22Rv1 (cell line): ENCODE measurements at regions not wholly inside any gene's neighbourhood (a gene's known extent, or its start where the extent isn't known, plus 50 kb on each side); places are given as distances from the start of the nearest gene placed in this dataset.

ENCODE experiments used
- H3K27ac ChIP-seq: fragments of 450-650 bp; 2 replicates; pipeline ENCODE4 v1.5.1; 2017
- CTCF ChIP-seq: fragments of 450-650 bp; IDR thresholded peaks from 2 replicates; pipeline ENCODE4 v1.5.1; 2017; ENCODE audit warnings: mild to moderate bottlenecking
- ZFX ChIP-seq: fragments of 450-650 bp; IDR thresholded peaks from 2 replicates; pipeline ENCODE4 v1.6.1; 2017; ENCODE audit warnings: antibody characterized with exemption, borderline replicate concordance

- H3K27ac ChIP-seq = no peak overlapping the region
- no peak for TF ChIP-seq CTCF
- TF ChIP-seq ZFX = no peak
Observed at GRCh38 chr13:67402546-67402945, 172.4 kb upstream of the PCDH9 start.

- TF ChIP-seq CTCF (no peak), ZFX (no peak)
- H3K27ac ChIP-seq = no peak overlapping the region
Observed at GRCh38 chr13:67395577-67395976, 165.4 kb upstream of the PCDH9 start.

GRCh38 chr13:67392014-67392413 is 161.9 kb upstream of the PCDH9 start:
- TF ChIP-seq ZFX (no peak), CTCF (no peak)
- no peak overlapping the region for H3K27ac ChIP-seq

- no peak for TF ChIP-seq ZFX
- TF ChIP-seq CTCF = no peak
- no peak overlapping the region for H3K27ac ChIP-seq
Observed at GRCh38 chr13:67390462-67391086, 160.4 kb upstream of the PCDH9 start.

- TF ChIP-seq ZFX (no peak), CTCF (no peak)
- H3K27ac ChIP-seq = no peak overlapping the region
Observed at GRCh38 chr13:67389171-67389570, 159.0 kb upstream of the PCDH9 start.

- H3K27ac ChIP-seq = 0 out of 2 replicates have a peak overlapping the region, but pooled peaks have one; percentile 20
Observed at GRCh38 chr13:67383109-67383757, 153.1 kb upstream of the PCDH9 start.

- TF ChIP-seq ZFX (no peak), CTCF (no peak)
- H3K27ac ChIP-seq = no peak overlapping the region
Observed at GRCh38 chr13:67377919-67378318, 147.8 kb upstream of the PCDH9 start.

- TF ChIP-seq CTCF (no peak), ZFX (no peak)
- no peak overlapping the region for H3K27ac ChIP-seq
Observed at GRCh38 chr13:67374391-67374790, 144.3 kb upstream of the PCDH9 start.
